Activated CD4-positive, alpha-beta T cell treated with anti-CD3 and anti-CD28 coated beads, Interleukin-2, amount 50 U/mL, for 48 hours (primary cell): ENCODE measurements at regions not wholly inside any gene's neighbourhood (a gene's known extent, or its start where the extent isn't known, plus 50 kb on each side); places are given as distances from the start of the nearest gene placed in this dataset.
"Not testable (repeated sequence)": the region's sequence is repeated elsewhere in the genome, so short reads cannot be mapped to it uniquely, and the experiment has no call there.

Experiments used
- DNase-seq, 2 experiments: peaks; one replicate each; pipeline ENCODE4 v3.0.0-alpha.2; 2020

DNA sequence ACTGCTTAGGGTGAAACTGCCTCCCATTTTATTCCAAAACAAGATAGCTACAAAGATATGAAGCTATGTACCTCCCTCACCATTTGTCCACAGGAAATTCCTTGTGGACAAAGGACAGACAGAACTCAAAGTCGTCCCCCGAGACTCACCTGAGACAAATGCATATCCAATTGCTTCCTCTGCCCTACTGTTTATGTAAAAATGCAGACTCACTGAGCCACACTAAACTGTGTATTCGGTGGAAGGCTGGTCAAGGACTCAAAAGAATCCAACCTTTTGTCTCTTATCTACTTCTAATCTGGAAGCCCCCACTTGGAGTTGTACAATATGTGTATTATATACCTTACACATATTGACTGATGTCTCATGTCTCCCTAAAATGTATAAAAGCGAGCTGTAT lies 288.0 kb upstream of the ERCC4 start:
- DNase-seq: no peak

DNA sequence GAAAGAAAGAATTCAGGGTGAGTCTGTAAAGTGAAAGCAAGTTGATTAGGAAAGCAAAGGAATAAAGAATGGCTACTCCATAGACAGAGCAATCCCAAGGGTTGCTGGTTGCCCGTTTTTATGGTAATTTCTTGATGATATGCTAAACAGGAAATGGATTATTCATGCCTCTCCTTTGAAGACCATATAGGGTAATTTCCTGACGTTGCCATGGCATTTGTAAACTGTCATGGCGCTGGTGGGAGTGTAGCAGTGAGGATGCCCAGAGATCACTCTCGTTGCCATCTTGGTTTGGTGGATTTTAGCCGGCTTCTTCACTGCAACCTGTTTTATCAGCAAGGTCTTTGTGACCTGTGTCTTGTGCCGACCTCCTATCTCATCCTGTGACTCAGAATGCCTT lies 287.4 kb upstream of the ERCC4 start:
- not testable (repeated sequence) for DNase-seq

DNA sequence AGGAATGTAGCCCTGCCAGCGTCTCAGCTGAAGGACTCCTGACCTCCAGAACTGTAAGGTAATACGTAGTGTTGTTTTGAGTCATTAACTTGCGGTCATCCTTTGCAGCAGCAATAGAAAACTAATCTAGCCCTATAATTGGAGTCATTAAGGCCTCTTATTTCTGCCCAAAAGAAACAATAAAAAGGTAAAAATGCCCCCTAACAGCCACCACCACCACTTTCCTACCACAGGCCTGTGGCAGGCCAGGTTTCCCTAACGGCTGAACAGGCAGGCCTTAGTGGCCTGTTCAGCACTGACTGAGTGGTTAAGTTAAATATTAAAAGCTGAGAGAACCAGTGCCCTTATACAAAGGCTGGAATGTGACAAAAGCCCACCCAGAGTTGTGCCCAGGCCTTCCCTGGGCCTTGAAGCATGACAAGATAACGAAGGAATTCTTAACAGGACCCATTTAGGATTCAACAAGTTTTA lies 286.5 kb upstream of the ERCC4 start:
- no peak for DNase-seq

DNA sequence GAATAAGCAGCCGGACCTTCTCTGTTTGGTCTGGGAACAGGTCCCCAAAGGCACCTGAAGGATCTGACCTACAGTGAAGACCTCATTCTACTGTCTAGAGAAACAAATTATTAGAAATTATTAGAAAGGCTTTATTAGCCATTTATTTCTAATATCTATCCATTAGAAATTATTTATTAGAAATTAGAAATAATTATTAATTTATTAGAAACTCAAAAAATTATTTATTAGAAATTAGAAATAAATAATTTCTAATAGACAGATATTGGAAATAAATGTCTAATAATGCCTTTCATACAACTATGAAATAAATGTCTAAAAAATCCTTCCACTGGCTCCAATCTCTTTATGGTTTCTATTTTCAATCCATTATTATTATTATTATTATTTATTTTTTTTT lies 285.7 kb upstream of the ERCC4 start:
- no peak for DNase-seq

DNA sequence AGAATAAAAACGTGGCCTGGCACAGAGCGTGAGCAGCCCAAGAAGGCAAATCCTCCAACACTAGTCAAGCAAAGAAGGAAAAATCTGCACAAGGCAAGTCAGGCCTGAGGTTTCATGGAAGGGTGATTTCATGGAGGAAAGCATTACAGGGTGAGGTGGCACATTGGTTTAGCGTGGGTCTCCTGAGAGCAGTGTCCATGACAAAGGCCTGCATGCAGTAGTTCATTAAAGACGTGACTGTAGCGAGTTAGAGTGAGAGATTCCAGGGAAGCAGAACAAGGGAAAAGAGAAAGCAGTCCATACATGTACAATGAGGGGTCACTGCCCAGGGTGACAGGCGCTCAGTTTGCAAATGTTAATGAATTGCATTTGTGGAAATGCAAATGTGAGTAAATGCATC lies 285.0 kb upstream of the ERCC4 start:
- no peak for DNase-seq

DNA sequence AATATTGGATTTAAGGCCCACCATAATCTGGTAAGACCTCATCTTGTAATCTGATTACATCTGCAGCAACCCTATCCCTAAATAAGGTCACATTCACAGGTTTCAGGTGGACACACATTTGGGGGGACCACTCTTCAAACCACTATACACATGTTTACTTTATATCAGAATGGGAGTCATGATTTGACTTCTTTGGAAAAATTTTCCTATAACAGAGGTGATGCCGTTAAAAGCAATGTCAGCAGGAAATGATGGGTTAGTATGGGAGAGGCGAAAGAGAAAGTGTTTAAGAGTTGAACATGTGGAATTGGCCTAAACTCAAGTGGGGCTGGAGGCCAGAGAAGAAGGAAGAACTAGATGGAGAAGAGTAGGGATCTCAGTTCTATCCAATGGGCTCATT lies 281.7 kb upstream of the ERCC4 start:
- DNase-seq: no peak

DNA sequence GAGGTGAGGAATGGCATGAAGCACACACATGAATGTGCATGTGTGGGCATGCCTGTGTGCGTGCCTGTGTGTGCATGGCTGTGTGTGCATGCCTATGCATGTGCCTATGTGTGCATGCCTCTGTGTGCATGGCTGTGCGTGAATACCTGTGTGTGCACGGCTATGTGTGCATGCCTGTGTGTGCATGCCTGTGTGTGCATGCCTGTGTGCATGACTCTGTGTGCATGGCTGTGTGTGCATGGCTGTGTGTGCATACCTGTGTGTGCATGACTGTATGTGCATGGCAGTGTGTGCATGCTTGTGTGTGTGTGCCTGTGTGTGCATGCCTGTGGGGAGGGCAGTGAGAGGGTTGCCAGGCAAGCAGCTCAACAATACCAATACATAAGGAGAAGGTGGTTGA lies 276.5 kb upstream of the ERCC4 start:
- no peak for DNase-seq

DNA sequence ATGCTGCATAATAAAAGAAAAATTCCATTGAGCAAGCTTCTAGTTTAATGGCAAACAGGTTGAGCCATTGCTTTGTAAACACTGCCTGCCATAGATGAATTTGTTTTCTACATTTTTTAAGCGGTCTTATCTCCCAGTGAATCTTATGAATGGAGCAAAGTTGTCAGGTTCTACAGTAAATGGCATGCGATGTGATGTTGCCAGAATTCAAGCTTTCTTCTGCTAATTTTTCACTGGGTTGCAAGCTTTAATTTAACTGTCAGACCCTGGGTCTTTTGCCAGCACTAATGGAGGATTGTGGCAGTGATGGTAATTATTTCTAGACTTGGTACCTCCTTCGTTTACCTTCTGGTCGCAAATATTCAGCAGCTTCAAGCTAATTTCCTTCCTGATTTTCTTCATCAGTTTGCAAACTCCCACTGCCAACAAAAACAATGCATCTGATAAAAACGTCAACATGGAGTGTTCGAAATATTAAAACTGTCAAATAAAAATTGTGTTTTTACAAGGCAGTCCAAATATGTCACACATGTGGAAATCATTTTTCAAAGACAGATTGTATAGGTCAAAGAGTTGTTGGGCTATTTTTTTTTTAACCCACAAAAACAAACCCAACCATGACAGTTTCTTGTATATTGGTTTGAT lies 274.2 kb upstream of the ERCC4 start:
- DNase-seq: no peak

DNA sequence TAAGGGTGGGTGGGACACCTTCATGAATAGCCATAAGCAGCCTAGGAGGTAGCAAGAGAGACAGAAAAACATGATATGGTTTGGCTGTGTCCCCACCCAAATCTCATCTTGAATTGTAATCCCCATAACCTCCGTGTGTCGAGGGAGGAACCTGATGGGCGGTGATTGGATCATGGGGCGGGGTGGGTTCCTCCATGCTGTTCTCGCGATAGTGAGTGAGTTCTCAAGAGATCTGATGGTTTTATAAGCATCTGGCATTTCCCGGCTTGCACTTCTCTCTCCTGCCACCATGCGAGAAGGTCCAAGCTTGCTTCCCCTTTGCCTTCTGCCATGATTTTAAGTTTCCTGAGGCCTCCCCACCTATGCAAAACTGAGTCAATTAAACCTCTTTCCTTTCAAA lies 259.1 kb upstream of the ERCC4 start:
- DNase-seq: no peak

DNA sequence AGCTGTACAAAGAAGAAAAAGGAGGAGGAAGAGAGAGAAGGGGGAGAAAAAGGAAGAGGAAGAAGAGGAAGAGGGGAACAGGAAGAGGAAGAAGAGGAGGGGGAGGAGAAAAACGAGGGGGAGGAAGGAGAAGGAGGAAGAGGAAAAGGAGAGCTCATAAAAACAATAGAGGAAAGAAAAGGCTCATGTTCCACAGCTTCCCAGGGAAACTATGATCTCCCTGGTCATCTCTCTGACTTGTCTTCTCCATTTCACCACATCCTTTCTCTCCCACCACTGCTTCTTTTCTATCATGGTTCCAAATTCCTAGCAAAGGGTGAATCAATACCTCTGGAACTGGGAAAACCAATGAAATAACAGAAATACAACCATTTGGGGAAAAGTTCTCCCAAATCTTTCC lies 254.1 kb upstream of the ERCC4 start:
- DNase-seq: no peak

DNA sequence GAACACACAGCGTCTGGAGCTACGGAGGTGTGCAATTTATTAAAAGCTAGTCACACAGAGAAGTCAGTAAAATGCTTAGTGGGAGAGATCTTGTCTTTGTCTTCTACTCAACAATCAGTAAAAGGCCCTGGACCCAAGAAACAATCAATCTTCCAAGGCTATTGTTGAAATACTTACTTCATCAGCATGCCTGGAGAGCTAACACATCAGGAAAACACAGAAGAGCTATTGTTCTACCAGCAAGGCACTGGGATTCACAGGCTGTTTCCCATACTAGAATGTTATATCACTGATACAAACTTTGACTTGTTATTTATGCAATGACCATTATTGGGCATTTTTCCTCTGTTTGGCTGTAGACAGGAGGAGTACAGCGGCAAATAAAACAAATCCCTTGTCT lies 247.8 kb upstream of the ERCC4 start:
- DNase-seq: no peak

DNA sequence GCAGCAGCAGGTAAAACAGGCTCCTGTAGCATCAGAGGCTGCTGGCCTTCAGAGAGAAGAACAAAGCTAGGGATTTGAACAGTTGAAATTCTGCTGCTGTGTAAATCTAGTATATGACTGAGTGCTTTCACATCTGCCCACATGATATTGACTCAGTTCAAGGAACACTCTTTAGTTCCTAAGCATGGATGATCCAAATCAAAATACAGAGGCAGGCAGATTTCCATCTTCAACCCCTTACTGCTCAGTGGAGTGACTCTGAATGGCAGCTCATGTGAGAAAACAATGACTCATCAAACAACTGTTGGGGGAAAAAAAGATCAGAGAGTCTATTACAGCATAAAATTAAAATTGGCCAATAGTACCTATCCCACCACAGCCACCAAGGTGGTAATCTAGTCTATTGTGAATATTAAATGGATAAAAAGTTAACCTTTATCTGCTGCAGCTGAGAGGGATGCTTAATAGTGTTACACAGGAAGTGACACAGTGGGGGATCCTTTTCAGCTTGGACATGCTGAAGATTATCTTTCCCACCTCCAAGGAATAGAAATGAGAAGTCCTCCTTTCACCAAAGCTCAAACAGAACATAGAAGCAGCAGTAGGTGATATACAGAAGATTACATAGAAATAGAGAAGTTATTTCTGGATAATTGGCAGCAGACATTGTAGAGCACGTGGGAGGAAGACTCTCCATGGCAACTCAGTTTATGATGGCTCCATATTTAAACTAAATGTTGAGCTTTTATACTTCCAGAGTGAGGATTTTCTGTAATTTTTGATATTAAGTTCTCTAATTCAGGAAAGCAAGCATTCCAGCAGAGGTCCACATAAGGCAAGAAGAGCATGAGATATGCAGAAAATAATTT lies 239.7 kb upstream of the ERCC4 start:
- no peak for DNase-seq

DNA sequence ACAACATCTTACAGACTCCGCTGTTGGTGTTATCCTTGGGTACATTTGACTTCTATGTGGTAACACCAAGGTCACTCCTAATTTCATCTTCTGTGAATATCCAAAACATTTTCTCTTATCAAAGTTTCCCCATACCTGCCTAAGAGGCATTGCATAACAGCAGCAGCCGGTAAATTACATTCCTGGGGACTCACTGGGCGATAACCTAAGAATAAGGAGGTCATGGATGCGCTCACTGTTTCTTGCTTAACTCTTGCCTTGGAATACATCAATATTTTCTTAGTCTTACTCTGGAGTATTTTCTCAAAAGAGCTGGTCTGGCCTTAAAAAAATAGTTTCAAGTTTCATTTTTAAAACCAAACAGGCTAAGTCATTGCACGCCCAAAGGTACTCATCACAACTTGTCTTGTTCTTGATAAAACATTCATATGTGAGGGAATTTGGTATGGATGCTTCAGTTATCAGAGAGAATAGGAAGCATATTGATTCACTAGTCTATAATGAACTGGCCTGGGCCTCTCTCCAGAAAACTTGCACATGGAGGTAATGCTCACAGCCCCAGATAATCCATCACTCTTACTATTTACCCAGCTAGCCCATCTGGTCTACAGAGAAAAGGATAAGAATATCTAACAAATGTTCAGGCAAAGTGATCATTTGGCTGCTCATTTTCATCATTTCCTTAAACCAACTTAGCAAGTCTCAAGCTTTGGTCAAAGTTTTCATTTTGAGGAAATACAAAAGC lies 235.0 kb upstream of the ERCC4 start:
- DNase-seq: no peak

DNA sequence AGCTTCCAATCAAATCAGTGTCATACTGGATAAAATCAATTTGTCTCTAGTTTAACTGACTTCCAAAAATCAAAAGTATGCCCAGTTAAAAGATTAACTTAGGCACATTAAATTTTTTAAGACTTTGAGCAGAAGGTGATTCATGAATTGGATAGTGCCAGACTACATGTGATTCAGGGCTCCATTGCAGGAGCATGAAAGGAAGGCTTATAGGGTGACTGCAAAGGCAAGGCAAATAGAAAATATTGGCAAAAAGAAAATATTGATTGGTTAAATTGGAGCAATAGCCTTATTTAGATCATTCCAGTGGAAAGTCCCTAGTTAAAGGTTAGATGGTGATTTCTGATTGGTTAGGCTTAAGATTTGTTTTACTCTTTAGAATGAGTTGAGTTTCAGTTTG lies 223.9 kb upstream of the ERCC4 start:
- no peak for DNase-seq

DNA sequence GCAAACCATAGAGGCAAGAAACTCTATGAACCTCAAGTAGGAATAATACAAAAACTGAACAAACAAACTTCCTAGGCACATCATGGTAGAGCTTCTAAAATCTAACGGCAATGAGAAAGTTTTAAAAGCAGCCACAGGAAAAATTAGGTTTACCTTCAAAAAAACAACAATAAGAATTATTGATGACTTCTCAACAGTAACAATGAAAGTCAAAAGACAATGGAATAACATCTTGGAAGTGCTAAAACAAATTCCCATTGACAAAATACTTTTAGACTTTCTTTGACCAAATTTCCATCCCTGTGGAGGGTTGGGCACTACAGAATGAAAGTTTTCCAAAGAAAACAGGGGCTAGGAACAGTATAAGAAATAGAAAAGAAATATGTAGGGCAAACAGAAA lies 222.9 kb upstream of the ERCC4 start:
- DNase-seq: no peak

DNA sequence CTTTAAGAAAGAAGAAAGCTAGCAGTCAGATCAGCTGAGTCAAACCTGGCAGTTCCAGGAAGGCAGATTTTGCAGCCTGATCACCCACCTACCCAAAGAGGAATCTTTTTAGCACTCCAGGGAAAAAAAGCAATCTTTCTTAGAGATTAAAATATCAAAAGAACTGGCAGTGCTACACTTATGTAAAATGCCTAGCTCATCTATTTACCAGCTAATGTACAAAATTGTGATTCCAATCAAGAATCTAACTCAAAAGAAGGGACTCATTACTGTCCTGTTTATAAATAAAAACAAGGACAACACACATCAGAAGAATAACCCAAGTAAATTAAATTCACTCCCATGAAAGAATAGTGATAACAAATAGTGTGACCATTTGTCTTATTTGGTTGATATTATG lies 222.4 kb upstream of the ERCC4 start:
- DNase-seq: no peak

DNA sequence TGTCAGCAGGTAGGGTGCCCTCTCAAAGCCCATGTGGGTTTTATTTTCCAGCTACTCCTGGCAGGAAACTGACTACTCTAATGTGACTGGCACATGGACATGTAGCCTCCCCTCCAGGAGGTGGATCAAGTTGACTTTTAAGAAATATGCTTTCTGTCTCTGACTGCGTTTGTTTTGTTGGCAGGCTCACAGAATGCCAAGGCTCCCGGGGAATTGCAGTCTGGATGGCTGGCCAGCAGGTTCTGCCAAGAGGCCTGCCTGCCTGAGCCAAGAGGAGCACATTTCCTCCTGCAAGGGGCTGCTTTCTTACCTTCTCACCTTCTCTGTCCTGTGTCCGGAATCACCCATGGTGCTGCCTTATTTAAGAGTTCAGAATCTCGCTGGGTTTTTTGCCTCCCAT lies 217.3 kb upstream of the ERCC4 start:
- DNase-seq: no peak

DNA sequence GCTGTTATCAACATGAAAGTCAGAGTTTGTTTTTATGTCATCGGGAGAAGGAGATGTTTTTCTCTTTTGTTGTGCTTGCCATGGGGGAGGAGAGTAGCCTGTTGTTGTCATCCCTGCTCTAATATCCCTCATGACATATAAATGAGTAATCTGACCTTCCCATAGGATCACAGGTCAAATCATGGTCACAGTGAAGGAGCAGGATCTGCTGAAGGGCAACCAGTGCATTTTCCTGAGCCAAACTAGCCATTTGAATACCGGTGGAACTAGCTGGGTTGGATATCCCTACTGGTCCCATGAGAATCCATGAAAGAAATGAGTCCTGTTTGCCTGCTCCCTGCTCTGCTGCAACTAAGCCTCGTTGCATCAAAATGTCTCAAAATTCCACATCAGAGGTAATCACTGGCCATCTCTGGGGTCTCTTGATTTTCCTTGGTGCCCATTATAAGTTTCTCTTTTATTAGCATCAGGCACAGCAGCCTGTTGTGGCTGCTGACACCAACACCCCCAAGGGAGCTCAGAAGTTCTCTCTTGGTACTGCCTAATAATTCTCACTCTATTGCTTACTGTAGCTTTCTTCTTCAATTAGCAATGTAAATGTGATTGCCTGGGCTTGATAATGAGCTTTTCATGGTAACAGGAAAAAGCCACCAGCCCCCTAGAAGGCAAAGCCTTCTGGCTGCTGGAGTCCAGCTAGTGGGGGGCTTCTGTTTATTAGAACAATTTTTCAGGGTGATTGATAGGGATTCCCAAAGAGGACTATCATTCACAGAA lies 211.4 kb upstream of the ERCC4 start:
- no peak for DNase-seq

DNA sequence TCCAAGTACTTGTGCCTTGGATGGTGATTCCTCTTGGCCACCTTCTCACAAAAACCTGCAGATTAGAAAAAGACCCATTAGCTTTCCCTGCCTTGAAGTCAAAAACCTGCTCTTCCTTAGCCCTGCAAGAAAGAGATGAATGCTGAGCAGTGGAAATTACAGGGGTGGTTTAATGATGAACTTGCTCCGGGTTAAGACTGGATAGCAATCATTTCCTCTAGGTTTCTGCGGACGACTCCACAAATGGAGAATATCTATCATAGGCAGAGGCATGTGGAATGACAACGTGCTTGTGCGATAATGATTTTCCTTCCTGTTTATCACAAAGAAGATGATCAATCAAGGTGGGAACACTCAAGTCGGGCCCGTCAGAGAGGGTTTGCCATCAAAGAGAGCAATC lies 201.2 kb upstream of the ERCC4 start:
- no peak for DNase-seq

DNA sequence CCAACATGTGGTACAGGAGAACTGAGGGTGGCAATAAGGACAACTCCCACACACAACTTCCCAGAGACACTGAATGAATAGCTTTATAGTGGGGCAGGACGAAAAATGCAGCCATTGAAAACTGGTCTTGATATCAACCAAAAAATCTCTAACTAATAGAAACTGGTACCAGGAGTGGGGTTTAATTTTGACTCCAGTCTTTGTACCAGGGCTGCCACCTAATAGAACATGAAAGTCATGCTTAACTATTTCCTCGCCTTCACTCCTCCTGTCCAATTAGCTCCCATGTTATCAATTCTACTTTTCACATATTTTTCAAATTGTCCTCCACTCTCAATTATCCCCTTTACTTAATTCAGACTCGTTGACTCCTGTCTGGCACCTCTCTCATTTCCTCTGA lies 192.0 kb upstream of the ERCC4 start:
- DNase-seq: no peak

DNA sequence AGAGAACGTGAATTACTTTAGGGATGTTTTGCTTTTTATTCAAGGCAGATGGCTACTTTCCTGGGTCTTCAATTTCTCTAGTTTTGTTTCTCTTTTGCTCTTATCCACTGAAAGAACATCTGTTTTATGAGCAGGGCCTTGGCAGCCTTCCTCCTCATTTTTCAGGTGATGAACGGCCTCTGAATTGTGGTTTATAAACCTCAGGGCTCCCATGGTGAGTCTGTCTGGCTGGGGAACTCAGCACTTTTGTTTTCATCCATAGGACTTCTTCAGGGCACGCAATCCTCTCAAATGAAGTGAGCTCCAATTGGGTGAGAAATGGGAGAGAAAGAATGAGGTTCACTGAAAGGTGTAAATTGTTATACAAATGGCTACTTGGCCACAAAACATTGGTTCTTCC lies 186.4 kb upstream of the ERCC4 start:
- DNase-seq: no peak

DNA sequence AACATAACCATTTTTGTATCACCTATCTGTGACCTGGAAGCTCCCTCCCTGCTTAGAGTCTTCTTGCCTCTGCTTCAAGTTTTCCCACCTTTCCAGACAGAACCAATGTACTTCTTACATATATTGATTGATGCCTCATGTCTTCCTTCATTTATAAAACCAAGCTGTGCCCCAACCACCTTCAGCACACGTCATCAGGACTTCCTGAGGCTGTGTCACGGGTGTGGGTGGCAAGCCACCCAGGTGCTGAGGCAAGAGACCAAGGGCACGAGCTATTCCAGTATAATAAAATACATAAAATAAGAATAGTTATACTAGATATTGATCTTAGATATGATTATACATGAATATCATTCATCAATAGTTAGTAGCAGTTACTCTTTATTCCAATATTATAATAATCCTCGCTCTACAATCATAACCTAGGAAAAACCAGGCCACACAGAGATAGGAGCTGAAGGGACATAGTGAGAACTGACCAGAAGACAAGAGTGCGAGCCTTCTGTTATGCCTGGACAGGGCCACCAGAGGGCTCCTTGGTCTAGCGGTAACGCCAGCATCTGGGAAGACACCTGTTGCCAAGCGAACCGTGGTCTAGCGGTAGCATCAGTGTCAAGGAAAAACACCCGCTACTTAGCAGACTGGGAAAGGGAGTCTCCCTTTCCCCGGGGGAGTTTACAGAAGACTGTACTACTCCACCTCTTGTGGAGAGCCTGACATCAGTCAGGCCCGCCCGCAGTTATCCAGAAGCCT lies 180.2 kb upstream of the ERCC4 start:
- DNase-seq: not testable (repeated sequence)
